ENCODE measurements at regions not wholly inside any gene's neighbourhood (a gene's known extent, or its start where the extent isn't known, plus 50 kb on each side); places are given as distances from the start of the nearest gene placed in this dataset.

DNA sequence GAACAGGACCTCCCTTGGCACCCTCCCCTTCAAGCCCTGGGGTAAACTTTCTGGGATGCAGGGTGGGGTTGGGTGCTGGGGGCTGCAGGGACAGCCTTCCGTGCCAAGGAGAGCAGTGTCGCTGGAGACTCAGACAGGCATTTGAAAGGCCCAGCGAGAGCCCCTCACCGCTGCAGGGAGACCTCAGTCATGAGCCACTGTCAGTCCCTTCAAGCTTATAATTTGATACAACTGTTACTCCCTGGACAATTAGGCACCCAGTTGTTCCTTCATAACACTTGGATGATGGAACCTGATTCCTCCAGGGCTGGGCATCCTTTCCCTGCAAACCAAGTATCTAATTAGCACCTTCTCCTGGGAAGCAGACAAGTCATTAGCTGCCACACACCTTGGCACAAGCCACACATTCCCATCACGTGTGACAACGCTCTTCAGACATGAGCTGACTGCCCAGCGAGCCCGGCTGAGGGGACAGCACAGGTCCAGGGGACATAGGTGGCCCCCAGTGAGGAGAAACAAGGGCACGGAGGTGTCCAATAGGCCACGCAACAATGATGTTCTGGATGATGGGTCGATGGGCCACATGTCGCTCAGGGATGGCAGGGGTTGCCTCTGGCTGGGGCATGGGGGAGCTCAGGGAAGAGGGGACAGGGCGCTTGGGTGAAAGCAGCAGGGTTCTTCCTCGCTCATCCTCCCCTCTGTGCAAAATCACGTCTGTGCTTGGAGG, 59.6 kb downstream of the KCNF1 start:
- DNase-seq (ENCODE audit: low read depth): no peak
- TF ChIP-seq, protein P1, sequence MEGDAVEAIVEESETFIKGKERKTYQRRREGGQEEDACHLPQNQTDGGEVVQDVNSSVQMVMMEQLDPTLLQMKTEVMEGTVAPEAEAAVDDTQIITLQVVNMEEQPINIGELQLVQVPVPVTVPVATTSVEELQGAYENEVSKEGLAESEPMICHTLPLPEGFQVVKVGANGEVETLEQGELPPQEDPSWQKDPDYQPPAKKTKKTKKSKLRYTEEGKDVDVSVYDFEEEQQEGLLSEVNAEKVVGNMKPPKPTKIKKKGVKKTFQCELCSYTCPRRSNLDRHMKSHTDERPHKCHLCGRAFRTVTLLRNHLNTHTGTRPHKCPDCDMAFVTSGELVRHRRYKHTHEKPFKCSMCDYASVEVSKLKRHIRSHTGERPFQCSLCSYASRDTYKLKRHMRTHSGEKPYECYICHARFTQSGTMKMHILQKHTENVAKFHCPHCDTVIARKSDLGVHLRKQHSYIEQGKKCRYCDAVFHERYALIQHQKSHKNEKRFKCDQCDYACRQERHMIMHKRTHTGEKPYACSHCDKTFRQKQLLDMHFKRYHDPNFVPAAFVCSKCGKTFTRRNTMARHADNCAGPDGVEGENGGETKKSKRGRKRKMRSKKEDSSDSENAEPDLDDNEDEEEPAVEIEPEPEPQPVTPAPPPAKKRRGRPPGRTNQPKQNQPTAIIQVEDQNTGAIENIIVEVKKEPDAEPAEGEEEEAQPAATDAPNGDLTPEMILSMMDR (conservative IDR thresholded peaks at IDR 0.05; ENCODE audit: low read depth, low read length): no peak
- no peak overlapping the region for H3K4me3 ChIP-seq (ENCODE audit: low read depth, low read length)

DNA sequence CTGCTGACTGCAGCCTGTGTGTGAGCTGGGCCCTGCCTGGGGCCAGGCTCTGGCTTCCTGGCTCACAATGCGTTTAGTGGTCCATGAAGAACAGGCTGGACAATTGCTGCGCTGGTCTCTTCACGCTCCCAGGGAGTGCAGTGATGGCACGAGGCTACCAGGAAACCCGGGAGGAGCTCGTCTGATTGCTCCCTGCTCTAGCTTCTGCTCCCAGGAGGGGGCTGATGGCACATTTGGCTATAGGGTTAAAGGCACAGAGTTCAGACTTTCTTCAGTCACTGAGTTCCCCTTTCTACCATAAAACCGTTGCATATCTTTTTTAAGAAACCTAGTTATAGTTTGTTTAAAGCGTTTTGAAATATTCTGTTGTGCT, 60.1 kb downstream of the KCNF1 start:
- no peak for DNase-seq (ENCODE audit: low read depth)
- TF ChIP-seq, protein P1 (conservative IDR thresholded peaks at IDR 0.05; ENCODE audit: low read depth, low read length): no peak
- H3K4me3 ChIP-seq (ENCODE audit: low read depth, low read length): no peak overlapping the region

DNA sequence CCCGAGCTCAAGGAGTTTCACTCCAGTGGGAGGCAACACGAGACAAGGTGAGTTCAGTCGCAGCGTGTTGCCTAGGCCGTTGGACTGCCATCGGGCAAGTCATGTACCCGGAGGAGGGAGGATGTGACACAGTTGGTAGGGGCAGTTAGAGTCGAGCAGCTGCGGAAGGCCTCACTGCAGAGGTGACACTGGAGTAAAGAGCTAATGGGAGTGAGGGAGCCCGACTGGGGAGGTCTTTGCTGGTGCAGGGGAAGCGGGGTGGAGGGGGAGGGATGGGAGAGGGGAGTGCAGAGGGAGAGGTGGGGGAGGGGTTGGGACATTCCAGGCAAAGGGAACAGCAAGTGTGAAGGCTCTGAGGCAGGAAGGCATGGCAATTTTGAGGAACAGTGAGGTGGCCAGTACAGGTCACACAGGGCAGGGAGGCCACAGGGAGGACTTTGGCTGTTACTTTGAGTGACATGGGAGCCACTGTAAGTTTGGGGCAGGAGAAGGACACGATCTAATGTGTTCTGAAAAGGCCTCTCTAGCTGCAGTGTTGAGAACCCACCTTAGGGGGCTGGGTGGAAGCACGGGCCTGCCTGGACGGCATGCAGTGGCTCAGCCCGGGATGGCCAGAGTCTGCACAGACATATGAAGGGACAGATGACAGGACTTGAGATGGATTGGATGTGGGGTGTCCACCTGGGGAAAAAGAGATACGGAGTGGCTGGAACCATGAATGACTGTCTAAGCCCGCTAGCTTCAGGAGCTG, 61.1 kb downstream of the KCNF1 start:
- no peak overlapping the region for H3K4me3 ChIP-seq (ENCODE audit: low read depth, low read length)
- TF ChIP-seq, protein P1 (conservative IDR thresholded peaks at IDR 0.05; ENCODE audit: low read depth, low read length): no peak
- DNase-seq (ENCODE audit: low read depth): no peak

DNA sequence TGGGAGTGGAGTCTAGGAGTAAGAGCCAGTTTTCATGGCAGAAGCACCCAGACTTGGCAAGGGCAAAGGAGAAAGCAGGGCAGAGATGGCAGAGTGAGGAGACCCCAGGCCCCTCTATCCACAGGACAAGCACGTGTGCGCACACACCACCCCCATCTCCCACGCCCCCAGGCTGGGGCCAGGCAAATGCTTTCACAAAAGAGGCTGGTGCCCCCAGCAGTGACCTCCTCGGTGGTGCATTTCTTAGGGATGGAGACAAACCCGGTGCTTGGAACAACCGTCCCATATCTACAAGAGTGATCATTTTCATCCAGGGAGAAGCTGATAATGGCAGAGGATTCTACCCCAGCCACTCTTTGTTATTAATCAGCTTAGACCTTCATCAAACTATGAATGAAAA, 62.0 kb downstream of the KCNF1 start:
- TF ChIP-seq, protein P1 (conservative IDR thresholded peaks at IDR 0.05; ENCODE audit: low read depth, low read length): no peak
- no peak overlapping the region for H3K4me3 ChIP-seq (ENCODE audit: low read depth, low read length)
- no peak for DNase-seq (ENCODE audit: low read depth)

DNA sequence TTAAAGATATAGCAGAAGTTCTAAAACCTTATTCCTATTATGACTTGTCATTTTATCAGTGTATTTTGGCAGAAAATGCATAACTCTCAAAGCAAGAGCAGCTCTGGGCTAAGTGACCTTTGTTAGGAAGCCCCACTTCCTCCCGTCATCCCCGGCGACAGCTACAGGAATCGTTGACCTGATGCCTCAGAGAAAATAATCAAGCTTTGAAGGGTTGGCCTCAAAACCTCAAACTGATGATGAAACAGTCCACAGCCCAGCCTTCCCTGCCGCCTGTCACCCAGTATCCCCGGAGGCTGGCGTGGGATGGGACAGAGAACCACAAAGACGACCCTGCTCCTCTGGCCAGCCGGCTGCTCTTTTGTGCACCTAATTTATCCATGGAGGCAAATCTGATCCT, 65.3 kb downstream of the KCNF1 start:
- peak overlapping the region; percentile 1 for H3K4me3 ChIP-seq (ENCODE audit: low read depth, low read length)
- DNase-seq (ENCODE audit: low read depth): no peak
- TF ChIP-seq, protein P1 (conservative IDR thresholded peaks at IDR 0.05; ENCODE audit: low read depth, low read length): no peak

DNA sequence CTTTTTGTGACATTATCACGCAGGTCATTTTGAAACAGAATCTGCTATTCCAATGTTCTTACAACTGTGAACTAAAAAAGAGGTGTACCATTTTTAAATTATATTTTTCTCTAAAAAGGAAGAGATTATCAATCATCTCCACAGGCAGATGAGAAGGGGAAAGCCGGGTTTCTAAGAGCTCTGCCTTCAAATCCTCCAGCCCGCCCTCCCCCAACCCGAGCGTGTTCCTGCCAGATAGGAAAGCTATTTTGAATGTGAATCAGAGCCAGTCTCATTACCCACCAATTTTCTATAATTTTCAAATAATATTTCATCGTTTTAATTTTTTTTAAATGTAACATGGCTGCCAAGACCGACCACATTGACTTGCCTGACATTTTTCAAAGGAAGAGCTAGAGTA, 65.9 kb downstream of the KCNF1 start:
- DNase-seq (ENCODE audit: low read depth): peak; percentile 22
- TF ChIP-seq, protein P1 (conservative IDR thresholded peaks at IDR 0.05; ENCODE audit: low read depth, low read length): no peak
- no peak overlapping the region for H3K4me3 ChIP-seq (ENCODE audit: low read depth, low read length)
